HG02852 (cell line): ENCODE measurements at regions not wholly inside any gene's neighbourhood (a gene's known extent, or its start where the extent isn't known, plus 50 kb on each side); places are given as distances from the start of the nearest gene placed in this dataset.

Experiments
- ATAC-seq: cut with Tn5 transposase; IDR thresholded peaks from one replicate; pipeline ENCODE4 v1.9.1; 2021; ENCODE audit warnings: mild to moderate bottlenecking, moderate library complexity; ENCODE audit not compliant: unreplicated experiment

DNA sequence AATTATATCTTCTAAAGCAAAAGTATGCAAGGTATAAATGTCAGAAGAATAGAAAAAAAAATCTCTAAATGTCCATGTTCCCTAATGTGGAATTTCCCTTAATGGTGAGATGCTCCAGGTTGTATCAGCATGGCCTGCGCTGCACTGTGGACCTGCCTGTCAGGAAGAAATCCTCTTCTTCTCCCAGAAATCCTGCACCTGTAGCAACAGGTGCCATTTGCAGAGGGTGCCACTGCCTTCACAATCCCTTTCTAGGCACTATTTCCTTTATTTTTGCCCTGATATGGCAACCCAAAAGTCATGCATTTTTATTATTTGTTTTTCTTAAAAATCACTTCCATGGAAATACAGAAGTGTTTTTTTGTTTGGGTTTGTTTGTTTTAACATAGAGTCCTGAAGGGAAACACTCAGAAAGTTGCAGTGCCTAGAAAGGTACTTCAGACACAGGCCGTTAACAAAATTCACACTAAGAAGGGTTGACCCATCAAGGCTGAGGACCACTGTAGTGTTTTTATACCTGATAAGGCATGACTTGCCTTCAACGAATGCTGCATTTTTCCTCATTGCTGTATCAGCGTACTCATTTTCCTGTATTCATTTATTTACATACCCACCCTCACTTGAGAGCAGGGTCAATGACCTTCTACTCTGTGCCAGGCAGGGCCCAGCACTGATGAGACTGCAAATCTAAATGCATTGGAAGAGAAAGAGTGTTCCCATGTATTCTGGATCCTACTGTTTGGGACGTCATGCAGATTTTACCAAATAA, 177.8 kb downstream of the SNX18 start:
- no peak for ATAC-seq

GRCh38 chr5:54693936-54694657, 176.5 kb downstream of the SNX18 start:
- ATAC-seq, result no peak

DNA sequence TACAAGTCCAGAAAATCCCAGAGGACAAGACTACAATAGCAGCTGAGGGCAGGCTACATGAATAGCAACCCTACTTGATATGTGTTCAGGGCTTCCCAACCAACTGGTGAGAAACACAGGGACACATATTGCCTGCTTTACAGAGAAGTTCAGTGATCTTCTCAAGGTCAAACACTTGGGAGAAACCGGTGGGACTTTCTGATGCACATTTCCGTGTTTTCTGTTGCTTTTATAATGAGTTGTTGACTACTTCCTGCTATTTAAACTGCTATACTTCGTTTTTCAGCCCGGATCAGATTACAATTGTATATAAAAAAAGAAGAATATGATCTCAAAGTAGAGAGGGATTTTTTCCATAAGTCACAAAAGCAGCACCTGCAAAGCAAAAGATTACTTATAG, 175.1 kb downstream of the SNX18 start:
- ATAC-seq, result no peak

- no peak for ATAC-seq
Measured at GRCh38 chr5:54691656-54692055, 174.1 kb downstream of the SNX18 start.

- ATAC-seq, result no peak
Measured at GRCh38 chr5:54689411-54690251, 172.1 kb downstream of the SNX18 start.

- no peak for ATAC-seq
Measured at GRCh38 chr5:54680998-54681397, 163.4 kb downstream of the SNX18 start.

GRCh38 chr5:54679686-54680085, 162.1 kb downstream of the SNX18 start:
- ATAC-seq, result no peak

GRCh38 chr5:54678737-54679136, 161.2 kb downstream of the SNX18 start:
- ATAC-seq, result no peak

DNA sequence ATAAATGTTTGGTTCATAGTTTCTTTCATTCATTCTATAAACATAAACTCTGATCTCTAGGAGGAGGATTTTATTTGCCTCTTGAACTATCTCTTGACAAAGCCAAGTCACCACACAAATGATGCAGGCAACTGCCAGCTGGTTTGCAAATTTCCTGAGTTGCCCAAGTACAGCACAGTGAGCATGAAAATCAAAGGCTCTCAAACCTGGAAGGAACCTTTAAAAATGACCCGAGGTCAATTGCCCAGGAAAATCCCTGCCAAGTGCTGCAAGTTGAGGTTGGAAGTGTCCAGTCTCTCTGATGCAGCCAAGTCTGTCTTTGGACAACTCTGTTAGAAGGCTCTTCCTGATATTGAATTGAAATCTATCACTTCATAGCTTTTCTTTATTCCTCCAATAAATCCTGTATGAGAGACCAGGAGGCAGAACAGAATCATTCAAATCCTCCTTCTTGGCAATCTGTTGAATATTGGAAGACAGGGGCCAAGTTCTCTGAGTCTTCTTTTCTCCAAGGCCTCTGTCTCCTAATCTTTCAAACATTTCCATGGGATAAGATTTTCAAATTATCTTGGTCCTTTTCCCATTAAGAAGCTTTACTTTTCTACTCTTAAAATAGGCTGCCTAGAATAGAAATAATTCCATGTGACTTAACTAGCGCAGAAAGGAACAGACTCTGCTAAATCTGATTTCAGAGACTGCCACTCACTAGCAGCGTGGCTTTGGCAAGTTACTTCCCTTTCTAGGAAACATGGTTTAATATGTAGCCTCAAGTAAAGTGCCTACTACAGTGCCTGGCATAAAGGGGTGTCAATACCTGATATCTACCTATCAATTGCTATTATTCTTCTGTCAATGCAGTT, 159.2 kb downstream of the SNX18 start:
- no peak for ATAC-seq

- ATAC-seq, result peak; percentile 63
Measured at GRCh38 chr5:54673523-54674225, 156.1 kb downstream of the SNX18 start.

GRCh38 chr5:54672871-54673270, 155.3 kb downstream of the SNX18 start:
- no peak for ATAC-seq

DNA sequence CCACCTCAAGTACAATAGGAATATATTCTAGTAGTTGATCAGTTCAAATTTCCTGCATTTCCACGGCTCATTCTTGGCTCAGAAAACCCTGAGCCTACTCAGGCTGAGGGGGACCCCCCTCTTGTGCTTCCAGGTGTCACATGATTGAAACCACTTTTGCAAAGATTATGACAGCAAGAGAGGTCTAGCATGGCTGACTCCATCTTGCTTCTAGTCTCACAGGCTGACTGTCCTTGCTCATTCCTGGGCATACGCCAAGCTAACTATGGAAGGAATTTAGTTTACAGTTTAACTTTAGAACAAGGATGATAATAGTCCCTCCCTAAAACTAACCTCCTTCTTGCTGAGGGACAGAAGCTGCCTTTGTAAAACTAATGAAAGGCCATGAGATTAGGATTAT, 154.1 kb downstream of the SNX18 start:
- peak; percentile 3 for ATAC-seq

DNA sequence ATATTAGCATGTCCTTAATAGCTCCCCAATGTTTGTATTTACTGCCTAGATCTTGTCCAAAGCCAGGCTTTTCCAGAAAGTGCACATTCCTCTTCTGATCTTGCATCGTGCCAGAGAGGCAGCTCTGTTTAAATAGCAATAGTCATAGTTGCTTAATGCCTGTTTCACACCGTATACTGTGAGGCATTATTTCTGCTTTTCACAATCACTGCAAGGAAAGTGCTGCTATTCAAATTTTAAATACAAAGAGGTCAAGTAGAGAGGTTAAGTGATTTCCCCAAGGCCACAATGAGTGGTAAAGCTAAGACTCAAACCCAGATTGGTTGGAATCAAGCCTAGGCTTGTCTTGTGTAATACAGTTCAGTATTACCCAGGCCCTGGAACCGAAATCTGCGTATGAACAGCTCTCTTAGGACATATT, 153.6 kb downstream of the SNX18 start:
- peak; percentile 42 for ATAC-seq

- no peak for ATAC-seq
Measured at GRCh38 chr5:54670281-54670680, 152.7 kb downstream of the SNX18 start.

- ATAC-seq, result no peak
Measured at GRCh38 chr5:54669845-54670244, 152.3 kb downstream of the SNX18 start.

DNA sequence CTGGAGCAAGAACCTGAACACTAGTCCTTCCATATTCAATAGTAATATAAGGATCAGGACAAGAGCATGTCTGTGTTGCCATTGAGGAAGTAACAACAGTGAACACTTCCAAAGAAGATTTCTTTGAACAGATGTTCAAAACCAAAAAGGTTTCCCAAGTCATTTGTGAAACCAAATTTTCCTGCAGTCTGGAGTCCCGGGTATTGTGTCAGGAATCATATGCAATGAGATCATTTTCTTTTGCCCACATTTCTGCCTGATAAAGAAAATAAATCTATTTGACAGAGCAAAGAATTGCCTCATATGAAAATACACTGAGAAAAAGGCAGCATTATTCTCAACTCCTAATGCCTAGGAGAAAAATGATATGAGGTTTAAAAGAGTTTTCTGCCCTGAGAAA, 151.7 kb downstream of the SNX18 start:
- no peak for ATAC-seq

GRCh38 chr5:54668096-54668495, 150.5 kb downstream of the SNX18 start:
- no peak for ATAC-seq

DNA sequence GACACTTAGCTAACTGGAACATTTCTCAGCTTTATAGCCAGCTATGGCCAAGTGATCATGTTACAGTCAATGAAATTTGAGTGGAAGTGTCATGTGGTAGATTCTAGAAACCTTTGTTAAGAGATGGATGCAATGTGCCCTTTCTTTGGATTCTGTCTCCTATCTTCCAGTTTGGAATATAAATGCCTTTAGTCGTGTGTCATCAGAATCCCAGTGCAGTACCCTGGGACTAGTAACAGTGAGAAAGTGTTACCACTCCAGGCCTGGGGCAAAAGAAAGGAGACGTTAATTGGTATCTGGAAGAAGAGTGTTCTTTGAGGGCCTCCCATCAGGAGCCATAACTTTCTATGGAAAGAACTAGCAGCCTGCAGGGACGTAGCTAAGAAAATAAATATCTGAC, 149.6 kb downstream of the SNX18 start:
- no peak for ATAC-seq

DNA sequence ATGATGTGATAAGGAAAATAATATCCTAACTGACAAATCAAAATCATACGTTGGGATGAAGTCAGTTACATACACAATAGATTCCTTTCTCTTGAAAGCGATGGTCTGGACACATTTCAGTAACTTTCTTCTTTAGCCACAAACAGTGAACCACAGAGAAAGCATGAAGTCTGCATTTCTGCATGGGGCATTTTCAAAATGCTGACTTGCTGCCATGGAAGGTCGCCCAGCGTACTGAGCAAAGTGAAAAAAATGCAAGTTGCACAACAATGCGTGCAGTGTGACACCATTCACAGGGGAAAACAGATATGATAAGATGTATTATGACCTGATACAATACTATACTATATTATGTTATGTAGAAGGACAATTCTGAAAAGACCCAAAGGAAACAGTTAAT, 146.3 kb downstream of the SNX18 start:
- ATAC-seq, result no peak

DNA sequence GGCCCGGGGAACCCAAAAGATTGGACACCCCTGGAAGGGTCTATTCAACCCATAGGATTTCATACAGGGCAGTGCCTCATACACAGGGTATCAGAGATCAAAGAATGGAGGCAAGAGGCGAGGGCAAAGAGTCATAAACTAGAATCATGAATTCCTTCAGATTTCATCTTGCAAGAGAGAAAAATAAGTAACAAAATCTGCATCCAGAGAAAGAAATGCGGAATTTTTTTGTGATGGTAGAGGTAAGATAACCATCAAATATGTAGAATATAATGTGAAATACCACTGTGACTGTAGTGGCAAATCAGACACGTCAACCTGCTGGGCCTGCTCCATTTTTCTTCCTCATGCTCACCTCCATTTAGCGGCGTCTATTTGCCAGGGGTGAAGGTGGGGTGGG, 143.6 kb downstream of the SNX18 start:
- ATAC-seq, result no peak
